ENCODE measurements at regions not wholly inside any gene's neighbourhood (a gene's known extent, or its start where the extent isn't known, plus 50 kb on each side); places are given as distances from the start of the nearest gene placed in this dataset.
A peak's percentile ranks its signal among the peaks of the same experiment; 100 is the strongest.

- Mint-ChIP-seq H3K27me3 (ENCODE audit: low read depth) (peaks cover 7% of the 10 kb centered on the region), H3K27ac (peak overlapping the region; percentile 85 to 96 (median 93)), H3K36me3 (ENCODE audit: insufficient read depth in 1 of 3, low read depth in 3 of 3) (no peaks in the 10 kb centered on the region), H3K9me3 (no peaks in the 10 kb centered on the region), H3K4me3 (peak overlapping the region in 1 of 2 experiments; percentile 58; a peak in 2 of 5 replicates), H3K4me1 (peaks cover 39 to 44% of the 10 kb centered on the region in 2 experiments)
- H3K27ac ChIP-seq (ENCODE audit: insufficient read length, low read depth, low read length): no peak overlapping the region
- no peaks in the 10 kb centered on the region for H3K27me3 ChIP-seq (ENCODE audit: insufficient read depth, low read length)
- H3K4ac ChIP-seq (ENCODE audit: low read depth, low read length): no peak overlapping the region
- no peak overlapping the region for H3K56ac ChIP-seq (ENCODE audit: insufficient read length, low read depth, low read length)
- no peak overlapping the region for H3K4me2 ChIP-seq (ENCODE audit: insufficient read depth, insufficient read length, low read length)
- DNase-seq: no peak
- no peaks in the 10 kb centered on the region for H3K79me2 ChIP-seq (ENCODE audit: insufficient read depth, low read length)
- no peaks in the 10 kb centered on the region for H4K20me1 ChIP-seq (ENCODE audit: control insufficient read depth, insufficient read depth, insufficient read length)
- no peak overlapping the region for H4K5ac ChIP-seq (ENCODE audit: insufficient read length, low read depth, low read length)
- H3K18ac ChIP-seq (ENCODE audit: insufficient read length, low read depth, low read length): no peak overlapping the region
- no CpG with 5 or more reads among the region's 11 CpGs for WGBS (ENCODE audit: extremely low coverage, insufficient read length, low lambda C conversion rate)
- no peaks in the 10 kb centered on the region for H3K79me1 ChIP-seq (ENCODE audit: insufficient read depth, low read depth, low read length, poor library complexity, severe bottlenecking)
- no peak overlapping the region for H3K9ac ChIP-seq (ENCODE audit: extremely low read depth, insufficient read length, low read length)
- H4K91ac ChIP-seq (ENCODE audit: insufficient read length, low read depth, low read length): no peak overlapping the region
- H3K4me1 ChIP-seq (ENCODE audit: insufficient read depth, low read length): peaks cover 3% of the 10 kb centered on the region; the same call in 1 of the 2 replicates
- H2BK12ac ChIP-seq (ENCODE audit: insufficient read length, low read depth, low read length): no peak overlapping the region
- no peaks in the 10 kb centered on the region for H3K23me2 ChIP-seq (ENCODE audit: insufficient read length, low read depth, low read length, poor library complexity, severe bottlenecking)
- no peaks in the 10 kb centered on the region for H3K9me3 ChIP-seq (ENCODE audit: control insufficient read depth, low read depth, low read length)
- H3K23ac ChIP-seq (ENCODE audit: insufficient read length, low read depth, low read length): no peak overlapping the region
- no peak overlapping the region for H2AK5ac ChIP-seq (ENCODE audit: insufficient read length, low read length)
- H3T11ph ChIP-seq (ENCODE audit: low read length): no peak overlapping the region
- no peak overlapping the region for H2AFZ ChIP-seq (ENCODE audit: low read length)
- H2BK5ac ChIP-seq (ENCODE audit: insufficient read length, low read length): no peak overlapping the region
- H2BK20ac ChIP-seq (ENCODE audit: low read depth, low read length, poor library complexity, severe bottlenecking): no peak overlapping the region
- no peak for TF ChIP-seq CTCF (conservative IDR thresholded peaks at IDR 0.05)
- H3K14ac ChIP-seq (ENCODE audit: insufficient read depth, low read length): no peak overlapping the region
- no peak overlapping the region for H4K8ac ChIP-seq (replicated peaks; ENCODE audit: insufficient read length, low read depth, low read length)
- H2BK120ac ChIP-seq (ENCODE audit: low read depth, low read length, poor library complexity, severe bottlenecking): no peak overlapping the region
- H2BK15ac ChIP-seq (ENCODE audit: low read depth, low read length): no peak overlapping the region
Observed at GRCh38 chr1:234956821-234957329, 171.8 kb downstream of the TOMM20 start.

Measured in H9 (cell line).